Liver (tissue), 8 donors: ENCODE measurements at regions not wholly inside any gene's neighbourhood (a gene's known extent, or its start where the extent isn't known, plus 50 kb on each side); places are given as distances from the start of the nearest gene placed in this dataset.

ENCODE experiments used
- DNase-seq: peaks from one replicate; pipeline ENCODE4 v3.0.0-alpha.2; 2017; ENCODE audit warnings: low spot score
- H3K27ac ChIP-seq, 2 donors: one replicate each; pipeline ENCODE4 v1.7.0; 2013; ENCODE audit warnings: inconsistent platforms in 2 of 2, low read length in 2 of 2, control low read depth in 1 of 2, low read depth in 1 of 2, mild to moderate bottlenecking in 1 of 2
- H3K27me3 ChIP-seq, 4 donors: one replicate each; pipeline versions ENCODE4 v1.6.1 to v1.7.0; 2013; ENCODE audit warnings: low read length in 3 of 4, inconsistent platforms in 1 of 4, mild to moderate bottlenecking in 1 of 4, moderate library complexity in 1 of 4; ENCODE audit not compliant: control insufficient read depth in 4 of 4, insufficient read depth in 4 of 4
- H3K36me3 ChIP-seq, 4 donors: one replicate each; pipeline versions ENCODE4 v1.6.1 to v1.7.0; 2013; ENCODE audit warnings: low read length in 3 of 4, mild to moderate bottlenecking in 3 of 4, low read depth in 1 of 4, moderate library complexity in 1 of 4; ENCODE audit not compliant: control insufficient read depth in 4 of 4, insufficient read depth in 3 of 4
- H3K4me1 ChIP-seq, 4 donors: one replicate each; pipeline versions ENCODE4 v1.6.1 to v1.7.0; 2013; ENCODE audit warnings: low read length in 3 of 4, mild to moderate bottlenecking in 3 of 4, moderate library complexity in 1 of 4; ENCODE audit not compliant: control insufficient read depth in 4 of 4, insufficient read depth in 4 of 4
- H3K4me3 ChIP-seq, 3 donors: one replicate each; pipeline versions ENCODE4 v1.6.1 to v1.7.0; 2013; ENCODE audit warnings: low read length in 3 of 3, control low read depth in 1 of 3, low read depth in 1 of 3, mild to moderate bottlenecking in 1 of 3
- H3K9ac ChIP-seq, 2 donors: one replicate each; pipeline ENCODE4 v1.7.0; 2013; ENCODE audit warnings: low read length in 2 of 2, mild to moderate bottlenecking in 2 of 2, moderate library complexity in 2 of 2, control low read depth in 1 of 2, low read depth in 1 of 2
- H3K9me3 ChIP-seq, 4 donors: one replicate each; pipeline versions ENCODE4 v1.6.1 to v1.7.0; 2013; ENCODE audit warnings: low read length in 3 of 4; ENCODE audit not compliant: control insufficient read depth in 4 of 4
- EGR1 ChIP-seq, 2 donors: IDR thresholded peaks; 2 replicates each; pipeline ENCODE4 v1.6.1; 2016 to 2018; ENCODE audit warnings: antibody characterized with exemption in 2 of 2, low read depth in 2 of 2
- GABPA ChIP-seq, 2 donors: IDR thresholded peaks in 1 of 2; conservative IDR thresholded peaks in 1 of 2; 2 replicates each; pipeline ENCODE4 v1.6.1; 2016; ENCODE audit warnings: antibody characterized with exemption in 2 of 2, mild to moderate bottlenecking in 1 of 2, moderate library complexity in 1 of 2
- HNF4A ChIP-seq, 2 donors: conservative IDR thresholded peaks; 2 replicates each; pipeline ENCODE4 v1.6.1; 2016; ENCODE audit warnings: antibody characterized with exemption in 2 of 2, mild to moderate bottlenecking in 2 of 2
- JUND ChIP-seq, 2 donors: IDR thresholded peaks; 2 replicates each; pipeline ENCODE4 v1.6.1; 2016; ENCODE audit warnings: antibody characterized with exemption in 2 of 2
- NR2F2 ChIP-seq: IDR thresholded peaks from 2 replicates; pipeline ENCODE4 v1.6.1; 2016; ENCODE audit warnings: antibody characterized with exemption
- RXRA ChIP-seq, 2 donors: IDR thresholded peaks; 2 replicates each; pipeline ENCODE4 v1.6.1; 2017 to 2018; ENCODE audit warnings: antibody characterized with exemption in 2 of 2, mild to moderate bottlenecking in 1 of 2
- SP1 ChIP-seq: IDR thresholded peaks from 2 replicates; pipeline ENCODE4 v1.6.1; 2018; ENCODE audit warnings: antibody characterized with exemption, mild to moderate bottlenecking
- TAF1 ChIP-seq: conservative IDR thresholded peaks from 2 replicates; pipeline ENCODE4 v1.6.1; 2016; ENCODE audit warnings: antibody characterized with exemption, mild to moderate bottlenecking
- WGBS: extraction: QIAGEN DNeasy Blood & Tissue Kit; methylation state at CpG from one replicate; pipeline ENCODE4 v1.1.7; 2013; 5-methylcytosine and 5-hydroxymethylcytosine counted together
- TF ChIP-seq, protein P1 (sequence below): fragments of 150-350 bp; IDR thresholded peaks from 2 replicates; pipeline ENCODE4 v1.5.1; 2017; ENCODE audit warnings: improper control_type of control experiment, low read depth, low read length; ENCODE audit not compliant: missing input control
- TF ChIP-seq, protein P2 (sequence below): IDR thresholded peaks from 2 replicates; pipeline ENCODE4 v1.6.1; 2016; ENCODE audit warnings: antibody characterized with exemption, mild to moderate bottlenecking
- TF ChIP-seq, protein P3 (sequence below): IDR thresholded peaks from 2 replicates; pipeline ENCODE4 v1.6.1; 2016; ENCODE audit warnings: antibody characterized with exemption
- TF ChIP-seq, protein P4 (sequence below): IDR thresholded peaks from 2 replicates; pipeline ENCODE4 v1.6.1; 2016; ENCODE audit warnings: antibody characterized with exemption
- TF ChIP-seq, protein P5 (sequence below): IDR thresholded peaks from 2 replicates; pipeline ENCODE4 v1.6.1; 2016; ENCODE audit warnings: antibody characterized with exemption
- donor health status: healthy.
- donor health status: healthy.
- donor health status: healthy.
- donor health status: healthy.
- donor health status: healthy.

DNA sequence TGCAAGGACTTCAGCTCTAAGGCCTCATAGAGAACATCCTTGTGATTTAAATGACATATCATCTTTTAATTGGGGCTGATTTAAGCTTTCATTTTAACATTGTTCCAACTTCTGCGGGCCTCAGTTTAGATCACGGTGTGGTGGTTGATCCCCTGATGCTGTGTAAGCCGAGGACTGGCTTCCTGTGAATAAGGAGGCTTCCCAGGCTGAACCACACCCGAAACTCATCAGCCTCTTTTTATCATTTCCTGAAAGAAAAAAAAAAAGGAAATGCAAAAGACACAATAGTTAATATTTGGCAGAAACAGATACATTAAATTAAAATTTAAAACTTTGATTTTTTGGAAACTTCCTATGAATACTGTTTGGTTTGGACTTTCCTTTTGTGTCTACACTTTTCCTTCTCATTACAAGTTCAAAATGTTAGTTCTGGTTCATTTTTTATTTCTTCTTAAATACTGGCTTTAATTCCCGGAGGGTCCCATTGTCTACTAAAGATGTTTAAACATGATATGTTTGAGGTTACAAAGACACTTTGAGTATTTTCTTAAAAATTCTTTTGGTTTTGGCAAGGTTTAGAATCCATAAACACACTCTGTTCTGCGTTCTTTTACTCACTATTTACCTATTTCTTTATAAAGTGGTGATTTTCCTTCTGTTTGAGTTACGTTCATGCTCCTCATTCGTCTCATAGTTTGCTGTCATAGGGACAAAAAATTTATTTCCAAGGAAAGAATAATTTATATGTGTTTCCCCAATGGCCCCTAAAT is 230.0 kb upstream of the SULF2 start:
- H3K36me3 ChIP-seq = no peaks in the 10 kb centered on the region
- H3K27ac ChIP-seq = no peak overlapping the region
- WGBS = 73% methylated on average over 8 of the region's 8 CpGs
- no peak overlapping the region for H3K4me3 ChIP-seq
- peaks cover 0 to 6% (median 0%) of the 10 kb centered on the region in 4 donors for H3K27me3 ChIP-seq
- H3K9me3 ChIP-seq = peaks cover 0 to 11% (median 6%) of the 10 kb centered on the region in 4 donors
- H3K4me1 ChIP-seq = no peaks in the 10 kb centered on the region
- DNase-seq = no peak
- H3K9ac ChIP-seq = no peak overlapping the region
- no peak for TF ChIP-seq JUND (IDR thresholded peaks at IDR 0.05)
- TF ChIP-seq NR2F2 = no peak
- no peak for TF ChIP-seq EGR1 (IDR thresholded peaks at IDR 0.05; ENCODE audit: low read depth in 2 of 2)
- TF ChIP-seq RXRA (IDR thresholded peaks at IDR 0.05) = no peak
- TF ChIP-seq HNF4A (conservative IDR thresholded peaks at IDR 0.05) = no peak
- TF ChIP-seq SP1 = no peak
- TF ChIP-seq GABPA (IDR thresholded peaks at IDR 0.05 in 1 of 2, conservative IDR thresholded peaks at IDR 0.05 in 1 of 2) = no peak
- TF ChIP-seq, protein P1, sequence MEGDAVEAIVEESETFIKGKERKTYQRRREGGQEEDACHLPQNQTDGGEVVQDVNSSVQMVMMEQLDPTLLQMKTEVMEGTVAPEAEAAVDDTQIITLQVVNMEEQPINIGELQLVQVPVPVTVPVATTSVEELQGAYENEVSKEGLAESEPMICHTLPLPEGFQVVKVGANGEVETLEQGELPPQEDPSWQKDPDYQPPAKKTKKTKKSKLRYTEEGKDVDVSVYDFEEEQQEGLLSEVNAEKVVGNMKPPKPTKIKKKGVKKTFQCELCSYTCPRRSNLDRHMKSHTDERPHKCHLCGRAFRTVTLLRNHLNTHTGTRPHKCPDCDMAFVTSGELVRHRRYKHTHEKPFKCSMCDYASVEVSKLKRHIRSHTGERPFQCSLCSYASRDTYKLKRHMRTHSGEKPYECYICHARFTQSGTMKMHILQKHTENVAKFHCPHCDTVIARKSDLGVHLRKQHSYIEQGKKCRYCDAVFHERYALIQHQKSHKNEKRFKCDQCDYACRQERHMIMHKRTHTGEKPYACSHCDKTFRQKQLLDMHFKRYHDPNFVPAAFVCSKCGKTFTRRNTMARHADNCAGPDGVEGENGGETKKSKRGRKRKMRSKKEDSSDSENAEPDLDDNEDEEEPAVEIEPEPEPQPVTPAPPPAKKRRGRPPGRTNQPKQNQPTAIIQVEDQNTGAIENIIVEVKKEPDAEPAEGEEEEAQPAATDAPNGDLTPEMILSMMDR = no peak
- TF ChIP-seq, protein P2, sequence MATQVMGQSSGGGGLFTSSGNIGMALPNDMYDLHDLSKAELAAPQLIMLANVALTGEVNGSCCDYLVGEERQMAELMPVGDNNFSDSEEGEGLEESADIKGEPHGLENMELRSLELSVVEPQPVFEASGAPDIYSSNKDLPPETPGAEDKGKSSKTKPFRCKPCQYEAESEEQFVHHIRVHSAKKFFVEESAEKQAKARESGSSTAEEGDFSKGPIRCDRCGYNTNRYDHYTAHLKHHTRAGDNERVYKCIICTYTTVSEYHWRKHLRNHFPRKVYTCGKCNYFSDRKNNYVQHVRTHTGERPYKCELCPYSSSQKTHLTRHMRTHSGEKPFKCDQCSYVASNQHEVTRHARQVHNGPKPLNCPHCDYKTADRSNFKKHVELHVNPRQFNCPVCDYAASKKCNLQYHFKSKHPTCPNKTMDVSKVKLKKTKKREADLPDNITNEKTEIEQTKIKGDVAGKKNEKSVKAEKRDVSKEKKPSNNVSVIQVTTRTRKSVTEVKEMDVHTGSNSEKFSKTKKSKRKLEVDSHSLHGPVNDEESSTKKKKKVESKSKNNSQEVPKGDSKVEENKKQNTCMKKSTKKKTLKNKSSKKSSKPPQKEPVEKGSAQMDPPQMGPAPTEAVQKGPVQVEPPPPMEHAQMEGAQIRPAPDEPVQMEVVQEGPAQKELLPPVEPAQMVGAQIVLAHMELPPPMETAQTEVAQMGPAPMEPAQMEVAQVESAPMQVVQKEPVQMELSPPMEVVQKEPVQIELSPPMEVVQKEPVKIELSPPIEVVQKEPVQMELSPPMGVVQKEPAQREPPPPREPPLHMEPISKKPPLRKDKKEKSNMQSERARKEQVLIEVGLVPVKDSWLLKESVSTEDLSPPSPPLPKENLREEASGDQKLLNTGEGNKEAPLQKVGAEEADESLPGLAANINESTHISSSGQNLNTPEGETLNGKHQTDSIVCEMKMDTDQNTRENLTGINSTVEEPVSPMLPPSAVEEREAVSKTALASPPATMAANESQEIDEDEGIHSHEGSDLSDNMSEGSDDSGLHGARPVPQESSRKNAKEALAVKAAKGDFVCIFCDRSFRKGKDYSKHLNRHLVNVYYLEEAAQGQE = no peak
- TF ChIP-seq, protein P3, sequence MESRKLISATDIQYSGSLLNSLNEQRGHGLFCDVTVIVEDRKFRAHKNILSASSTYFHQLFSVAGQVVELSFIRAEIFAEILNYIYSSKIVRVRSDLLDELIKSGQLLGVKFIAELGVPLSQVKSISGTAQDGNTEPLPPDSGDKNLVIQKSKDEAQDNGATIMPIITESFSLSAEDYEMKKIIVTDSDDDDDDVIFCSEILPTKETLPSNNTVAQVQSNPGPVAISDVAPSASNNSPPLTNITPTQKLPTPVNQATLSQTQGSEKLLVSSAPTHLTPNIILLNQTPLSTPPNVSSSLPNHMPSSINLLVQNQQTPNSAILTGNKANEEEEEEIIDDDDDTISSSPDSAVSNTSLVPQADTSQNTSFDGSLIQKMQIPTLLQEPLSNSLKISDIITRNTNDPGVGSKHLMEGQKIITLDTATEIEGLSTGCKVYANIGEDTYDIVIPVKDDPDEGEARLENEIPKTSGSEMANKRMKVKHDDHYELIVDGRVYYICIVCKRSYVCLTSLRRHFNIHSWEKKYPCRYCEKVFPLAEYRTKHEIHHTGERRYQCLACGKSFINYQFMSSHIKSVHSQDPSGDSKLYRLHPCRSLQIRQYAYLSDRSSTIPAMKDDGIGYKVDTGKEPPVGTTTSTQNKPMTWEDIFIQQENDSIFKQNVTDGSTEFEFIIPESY = no peak

DNA sequence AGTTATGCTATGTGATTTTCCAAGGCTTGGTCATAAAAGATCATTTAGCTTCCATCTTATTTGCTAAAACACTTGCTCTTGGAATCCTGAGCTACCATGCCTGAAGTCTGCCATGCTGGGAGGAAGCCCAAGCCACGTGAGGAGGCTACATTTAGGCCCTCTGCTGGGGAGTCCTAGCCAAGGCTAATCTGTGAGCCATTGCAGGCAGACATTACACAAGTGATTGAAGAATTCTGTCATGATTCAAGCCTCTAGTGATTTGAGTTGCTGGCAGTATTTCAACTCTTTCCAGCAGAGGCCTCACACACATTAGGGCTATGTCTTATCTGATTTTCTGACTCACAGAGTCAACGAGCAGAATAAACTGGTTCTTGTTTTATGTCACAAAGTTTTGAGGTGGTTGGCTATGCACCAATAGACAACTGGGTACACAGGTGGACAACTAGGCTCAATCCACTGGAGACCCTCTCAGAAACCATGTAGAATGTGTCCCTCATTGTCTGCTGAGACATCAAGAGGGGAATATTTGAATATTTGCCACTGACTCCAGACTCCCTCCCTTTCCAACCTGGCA is 227.2 kb upstream of the SULF2 start:
- no peak overlapping the region for H3K9ac ChIP-seq
- H3K9me3 ChIP-seq = peaks cover 0 to 14% (median 7%) of the 10 kb centered on the region in 4 donors
- no peak overlapping the region for H3K4me3 ChIP-seq
- no peaks in the 10 kb centered on the region for H3K4me1 ChIP-seq
- no peaks in the 10 kb centered on the region for H3K36me3 ChIP-seq
- DNase-seq = no peak
- H3K27ac ChIP-seq = no peak overlapping the region
- WGBS = 39% methylated on average over 2 of the region's 2 CpGs
- TF ChIP-seq, protein P4, sequence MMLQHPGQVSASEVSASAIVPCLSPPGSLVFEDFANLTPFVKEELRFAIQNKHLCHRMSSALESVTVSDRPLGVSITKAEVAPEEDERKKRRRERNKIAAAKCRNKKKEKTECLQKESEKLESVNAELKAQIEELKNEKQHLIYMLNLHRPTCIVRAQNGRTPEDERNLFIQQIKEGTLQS = no peak
- no peak for TF ChIP-seq HNF4A (conservative IDR thresholded peaks at IDR 0.05)
- TF ChIP-seq, protein P2 = no peak
- no peak for TF ChIP-seq TAF1
- TF ChIP-seq, protein P5, sequence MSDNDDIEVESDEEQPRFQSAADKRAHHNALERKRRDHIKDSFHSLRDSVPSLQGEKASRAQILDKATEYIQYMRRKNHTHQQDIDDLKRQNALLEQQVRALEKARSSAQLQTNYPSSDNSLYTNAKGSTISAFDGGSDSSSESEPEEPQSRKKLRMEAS = no peak
- TF ChIP-seq, protein P1 = no peak
- TF ChIP-seq NR2F2 = no peak
- no peak for TF ChIP-seq SP1
- TF ChIP-seq EGR1 (IDR thresholded peaks at IDR 0.05; ENCODE audit: low read depth in 2 of 2) = no peak
- TF ChIP-seq JUND (IDR thresholded peaks at IDR 0.05) = no peak
- H3K27me3 ChIP-seq = no peaks in the 10 kb centered on the region
